ENCODE measurements at regions not wholly inside any gene's neighbourhood (a gene's known extent, or its start where the extent isn't known, plus 50 kb on each side); places are given as distances from the start of the nearest gene placed in this dataset.

- WGBS, 4 donors = 74 to 93% (median 82%) methylated on average over 9 of the region's 9 CpGs
- no peak for TF ChIP-seq POLR2A (IDR thresholded peaks at IDR 0.05)
- TF ChIP-seq, protein P1, sequence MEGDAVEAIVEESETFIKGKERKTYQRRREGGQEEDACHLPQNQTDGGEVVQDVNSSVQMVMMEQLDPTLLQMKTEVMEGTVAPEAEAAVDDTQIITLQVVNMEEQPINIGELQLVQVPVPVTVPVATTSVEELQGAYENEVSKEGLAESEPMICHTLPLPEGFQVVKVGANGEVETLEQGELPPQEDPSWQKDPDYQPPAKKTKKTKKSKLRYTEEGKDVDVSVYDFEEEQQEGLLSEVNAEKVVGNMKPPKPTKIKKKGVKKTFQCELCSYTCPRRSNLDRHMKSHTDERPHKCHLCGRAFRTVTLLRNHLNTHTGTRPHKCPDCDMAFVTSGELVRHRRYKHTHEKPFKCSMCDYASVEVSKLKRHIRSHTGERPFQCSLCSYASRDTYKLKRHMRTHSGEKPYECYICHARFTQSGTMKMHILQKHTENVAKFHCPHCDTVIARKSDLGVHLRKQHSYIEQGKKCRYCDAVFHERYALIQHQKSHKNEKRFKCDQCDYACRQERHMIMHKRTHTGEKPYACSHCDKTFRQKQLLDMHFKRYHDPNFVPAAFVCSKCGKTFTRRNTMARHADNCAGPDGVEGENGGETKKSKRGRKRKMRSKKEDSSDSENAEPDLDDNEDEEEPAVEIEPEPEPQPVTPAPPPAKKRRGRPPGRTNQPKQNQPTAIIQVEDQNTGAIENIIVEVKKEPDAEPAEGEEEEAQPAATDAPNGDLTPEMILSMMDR (IDR thresholded peaks at IDR 0.05) = no peak
- Histone ChIP-seq H3K4me3 (no peak overlapping the region), H3K9me3 (replicated peaks in 1 of 3) (no peaks in the 10 kb centered on the region), H3K4me1 (replicated peaks in 1 of 2) (peaks cover 7 to 22% of the 10 kb centered on the region in 2 donors), H3K27ac (peak overlapping the region in 4 of 5 donors; percentile 8 to 92 (median 80)), H3K36me3 (replicated peaks in 1 of 2) (no peaks in the 10 kb centered on the region), H3K27me3 (no peaks in the 10 kb centered on the region)
- peak in 1 of 7 donors; percentile 41 for DNase-seq
- intact Hi-C loops (cut with DNase I) = no loop called here
These were observed 71.2 kb upstream of the PTPN1 start for GRCh38 chr20:50438986-50439407.

- DNase-seq = peak in 1 of 7 donors; percentile 39
- intact Hi-C loops (cut with DNase I) = no loop called here
- Histone ChIP-seq H3K27me3 (no peaks in the 10 kb centered on the region), H3K36me3 (replicated peaks in 1 of 2) (no peaks in the 10 kb centered on the region), H3K4me1 (replicated peaks in 1 of 2) (peaks cover 7 to 22% of the 10 kb centered on the region in 2 donors), H3K9me3 (replicated peaks in 1 of 3) (no peaks in the 10 kb centered on the region), H3K27ac (peak overlapping the region in 4 of 5 donors; percentile 35 to 92 (median 80)), H3K4me3 (no peak overlapping the region)
- TF ChIP-seq POLR2A (IDR thresholded peaks at IDR 0.05) = no peak
- TF ChIP-seq, protein P1 (IDR thresholded peaks at IDR 0.05) = no peak
- WGBS, 4 donors = 91 to 95% (median 94%) methylated on average over 5 to 7 of the region's 7 CpGs
These were observed 70.4 kb upstream of the PTPN1 start for GRCh38 chr20:50439539-50440453.

DNA sequence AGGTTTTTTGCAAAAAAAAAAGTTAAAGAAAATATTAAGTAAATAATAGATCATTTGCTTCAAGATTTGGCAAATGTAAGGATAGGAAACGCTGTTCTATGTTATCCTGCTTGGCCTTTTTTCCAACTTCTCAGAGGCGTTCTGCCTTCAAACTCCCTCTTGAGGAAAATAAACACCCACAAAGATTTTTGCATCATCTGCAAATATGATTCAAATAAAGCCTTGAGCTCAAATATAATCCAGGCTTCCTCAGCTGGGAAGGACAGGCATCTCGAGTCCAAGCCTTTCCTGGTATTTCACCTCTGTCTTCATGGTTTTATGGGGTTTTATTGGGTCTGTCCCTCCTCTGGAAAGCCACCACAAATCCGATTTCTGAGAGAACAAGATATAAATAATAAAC, 67.7 kb upstream of the PTPN1 start:
- no peak overlapping the region for H3K4me3 ChIP-seq
- TF ChIP-seq, protein P1 (IDR thresholded peaks at IDR 0.05) = no peak
- TF ChIP-seq POLR2A (IDR thresholded peaks at IDR 0.05) = no peak
- intact Hi-C loops (cut with DNase I) = no loop called here
- H3K9me3 ChIP-seq (replicated peaks in 1 of 3) = no peaks in the 10 kb centered on the region
- no peaks in the 10 kb centered on the region for H3K27me3 ChIP-seq
- H3K4me1 ChIP-seq (replicated peaks in 1 of 2) = peaks cover 3 to 12% of the 10 kb centered on the region in 2 donors
- WGBS, 4 donors = 40 to 58% (median 47%) methylated on average over 4 of the region's 4 CpGs
- no peaks in the 10 kb centered on the region for H3K36me3 ChIP-seq (replicated peaks in 1 of 2)
- H3K27ac ChIP-seq = peak overlapping the region in 1 of 5 donors; percentile 45
- DNase-seq = no peak

- Histone ChIP-seq H3K36me3 (replicated peaks in 1 of 2) (no peaks in the 10 kb centered on the region), H3K9me3 (replicated peaks in 1 of 3) (no peaks in the 10 kb centered on the region), H3K4me1 (replicated peaks in 1 of 2) (peaks cover 3 to 11% of the 10 kb centered on the region in 2 donors), H3K27ac (no peak overlapping the region), H3K27me3 (no peaks in the 10 kb centered on the region), H3K4me3 (no peak overlapping the region)
- DNase-seq = no peak
- WGBS, 4 donors = 84 to 89% (median 88%) methylated on average over 13 of the region's 13 CpGs
- intact Hi-C loops (cut with DNase I) = no loop called here
- TF ChIP-seq, protein P1 (IDR thresholded peaks at IDR 0.05) = no peak
- no peak for TF ChIP-seq POLR2A (IDR thresholded peaks at IDR 0.05)
These were observed 64.6 kb upstream of the PTPN1 start for GRCh38 chr20:50445354-50446151.

Data from adrenal gland (tissue), 9 donors.